HG03432 (cell line): ENCODE measurements at regions not wholly inside any gene's neighbourhood (a gene's known extent, or its start where the extent isn't known, plus 50 kb on each side); places are given as distances from the start of the nearest gene placed in this dataset.
"Not testable (repeated sequence)": the region's sequence is repeated elsewhere in the genome, so short reads cannot be mapped to it uniquely, and the experiment has no call there.

ENCODE experiments used
- ATAC-seq: cut with Tn5 transposase; IDR thresholded peaks from one replicate; pipeline ENCODE4 v1.9.1; 2021; ENCODE audit warnings: mild to moderate bottlenecking, moderate library complexity; ENCODE audit not compliant: unreplicated experiment

DNA sequence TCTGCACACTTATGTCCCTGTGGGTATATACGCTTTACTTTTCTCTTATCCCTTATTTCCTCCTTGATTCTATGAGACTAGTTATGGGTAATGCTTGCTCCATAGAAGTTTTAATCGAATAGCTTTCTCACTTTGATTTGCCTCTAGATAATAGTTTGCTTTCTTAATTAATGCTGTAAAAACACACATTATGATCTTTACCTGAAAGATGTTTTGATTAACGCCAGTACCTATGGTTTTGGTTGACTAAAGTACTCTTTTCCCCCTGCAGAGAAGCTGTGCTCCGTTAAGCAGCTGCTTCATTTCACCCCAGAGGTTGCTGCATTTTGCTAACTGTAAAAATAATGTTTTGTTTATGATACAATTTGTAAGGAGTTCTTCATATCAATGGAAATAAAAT, 362.3 kb downstream of the FLRT2 start:
- ATAC-seq, result no peak

GRCh38 chr14:85883966-85884365, 354.0 kb downstream of the FLRT2 start:
- no peak for ATAC-seq

DNA sequence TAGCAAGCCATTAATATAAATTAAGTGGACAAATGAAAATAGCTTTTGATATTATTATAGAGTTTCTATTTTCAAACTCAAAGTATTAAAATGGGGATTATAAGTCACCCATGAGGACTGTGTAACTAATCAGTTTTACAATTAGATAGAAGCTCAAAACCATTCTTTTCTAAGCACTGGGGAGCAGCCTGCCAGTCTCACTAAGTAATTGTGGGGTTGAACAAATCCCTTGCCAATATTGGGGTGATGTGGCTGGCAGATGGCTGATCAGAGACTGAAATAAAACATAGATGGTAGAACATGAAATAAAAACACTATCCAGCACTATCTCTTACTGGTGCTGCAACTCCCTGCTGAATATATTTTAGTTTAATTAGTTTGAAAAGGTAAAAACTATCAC, 353.2 kb downstream of the FLRT2 start:
- no peak for ATAC-seq

DNA sequence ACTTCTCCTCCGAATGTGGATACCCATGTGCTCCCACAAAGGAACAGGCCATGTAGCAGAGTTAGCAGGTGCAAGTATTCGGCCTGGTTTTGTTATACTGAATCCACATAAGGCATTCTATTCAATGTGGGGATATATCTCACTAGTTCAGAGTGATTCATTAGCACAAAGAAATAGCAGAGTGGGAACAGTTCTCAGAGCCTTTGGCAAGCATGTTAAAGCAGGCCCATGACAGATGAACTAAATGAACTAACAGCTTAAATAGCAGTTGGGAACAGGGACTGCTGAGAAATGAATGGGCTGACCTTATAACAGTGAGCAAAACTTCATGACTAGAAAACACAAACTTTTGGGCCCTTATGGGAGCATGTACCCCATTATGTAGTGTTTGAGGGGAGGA, 352.0 kb downstream of the FLRT2 start:
- no peak for ATAC-seq

DNA sequence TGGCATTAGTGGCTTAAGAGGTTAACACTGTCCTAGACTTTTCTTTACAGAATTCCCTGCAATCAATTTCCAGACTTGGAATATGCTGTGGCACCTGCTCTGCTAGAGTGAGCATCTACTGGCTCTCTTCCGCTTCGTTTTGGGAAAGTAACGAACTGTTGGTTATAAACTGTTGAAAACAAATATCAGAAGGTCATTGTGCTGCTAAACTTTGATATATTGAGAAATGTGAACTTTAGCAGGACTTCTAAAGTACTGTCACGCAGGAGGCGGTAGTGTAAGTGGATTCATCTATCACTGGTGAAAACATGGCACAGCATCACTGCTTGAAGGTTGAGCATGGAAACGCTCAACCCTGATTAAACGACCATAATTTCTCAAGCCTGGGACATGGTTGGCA, 348.9 kb downstream of the FLRT2 start:
- ATAC-seq, result no peak

- no peak for ATAC-seq
Measured at GRCh38 chr14:85873006-85873405, 343.1 kb downstream of the FLRT2 start.

- no peak for ATAC-seq
Measured at GRCh38 chr14:85867450-85867849, 337.5 kb downstream of the FLRT2 start.

DNA sequence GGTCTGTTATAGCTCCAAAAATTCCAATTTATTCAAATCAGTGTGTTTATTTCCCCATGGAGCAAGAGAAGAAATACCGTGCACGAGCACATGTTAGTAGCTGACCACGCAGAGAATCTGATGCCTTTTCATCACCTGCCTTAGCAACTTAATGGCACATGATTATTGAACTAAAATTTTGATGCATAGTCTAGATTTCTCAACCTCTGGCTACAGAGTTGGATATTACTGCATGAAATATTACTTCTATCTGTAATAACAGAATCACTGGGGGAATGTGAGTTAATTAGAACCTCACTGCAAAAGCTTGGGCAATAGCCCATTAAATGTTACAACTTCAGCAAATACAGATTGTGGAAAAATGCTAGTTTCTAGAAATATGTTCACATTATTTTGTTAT, 335.8 kb downstream of the FLRT2 start:
- ATAC-seq, result no peak

DNA sequence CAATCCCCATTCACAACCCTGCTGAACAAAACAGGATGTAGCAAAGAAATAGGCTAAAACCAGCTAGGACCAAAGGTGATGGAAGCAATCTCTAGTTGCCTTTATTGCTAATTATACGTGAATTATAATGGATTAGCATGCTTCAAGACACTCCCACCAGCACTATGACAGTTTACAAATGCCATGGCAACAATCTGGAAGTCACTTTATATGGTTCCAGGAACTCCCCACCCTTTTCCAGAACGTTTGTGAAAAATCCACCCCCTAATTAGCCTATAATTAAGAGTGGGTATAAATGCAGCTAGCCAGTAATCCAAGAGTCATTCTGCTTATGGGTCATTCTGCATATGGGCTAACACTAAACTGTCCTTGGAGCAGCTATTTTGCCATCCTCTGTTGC, 328.7 kb downstream of the FLRT2 start:
- no peak for ATAC-seq

- no peak for ATAC-seq
Measured at GRCh38 chr14:85856430-85856829, 326.5 kb downstream of the FLRT2 start.

- no peak for ATAC-seq
Measured at GRCh38 chr14:85853996-85854526, 324.1 kb downstream of the FLRT2 start.

GRCh38 chr14:85852906-85853305, 323.0 kb downstream of the FLRT2 start:
- no peak for ATAC-seq

DNA sequence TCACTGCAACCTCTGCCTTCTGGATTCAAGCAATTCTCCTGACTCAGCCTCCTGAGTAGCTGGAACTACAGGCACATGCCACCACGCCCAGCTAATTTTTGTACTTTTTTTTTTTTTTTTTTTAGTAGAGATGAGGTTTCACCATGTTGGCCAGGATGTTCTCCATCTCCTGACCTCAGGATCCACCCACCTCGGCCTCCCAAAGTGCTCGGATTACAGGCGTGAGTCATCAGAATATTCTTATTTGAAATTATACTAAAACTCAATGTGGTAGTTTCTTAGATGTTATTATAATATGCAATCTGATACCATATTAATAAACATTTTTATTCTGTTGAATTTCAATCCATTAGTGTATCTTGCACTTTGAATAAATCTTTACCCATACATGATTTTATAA, 322.2 kb downstream of the FLRT2 start:
- not testable (repeated sequence) for ATAC-seq

DNA sequence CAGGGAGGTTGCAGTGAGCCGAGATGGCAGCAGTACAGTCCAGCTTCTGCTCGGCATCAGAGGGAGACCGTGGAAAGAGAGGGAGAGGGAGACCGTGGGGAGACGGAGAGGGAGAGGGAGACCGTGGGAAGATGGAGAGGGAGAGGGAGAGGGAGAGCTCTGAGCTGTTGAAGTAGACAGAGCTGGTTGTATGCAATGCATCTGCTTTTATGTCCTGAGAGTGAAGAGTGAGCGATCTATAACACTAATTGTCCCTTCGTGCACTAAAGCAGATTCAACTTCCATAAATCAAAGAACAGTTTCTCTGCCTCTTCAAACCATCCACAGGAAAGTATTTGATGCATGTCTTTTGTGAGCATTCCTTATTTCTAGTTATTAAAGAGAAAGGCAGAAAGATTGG, 300.6 kb downstream of the FLRT2 start:
- ATAC-seq, result not testable (repeated sequence)

DNA sequence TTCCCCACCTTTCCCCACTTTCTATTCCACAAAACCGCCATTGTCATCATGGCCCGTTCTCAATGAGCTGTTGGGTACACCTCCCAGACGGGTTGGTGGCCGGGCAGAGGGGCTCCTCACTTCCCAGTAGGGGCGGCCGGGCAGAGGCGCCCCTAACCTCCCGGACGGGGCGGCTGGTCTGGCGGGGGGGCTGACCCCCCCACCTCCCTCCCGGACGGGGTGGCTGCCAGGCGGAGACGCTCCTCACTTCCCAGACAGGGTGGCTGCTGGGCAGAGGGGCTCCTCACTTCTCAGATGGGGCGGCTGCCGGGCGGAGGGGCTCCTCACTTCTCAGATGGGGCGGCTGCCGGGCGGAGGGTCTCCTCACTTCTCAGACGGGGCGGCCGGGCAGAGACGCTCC, 299.7 kb downstream of the FLRT2 start:
- ATAC-seq, result not testable (repeated sequence)

GRCh38 chr14:85824526-85824925, 294.6 kb downstream of the FLRT2 start:
- no peak for ATAC-seq

DNA sequence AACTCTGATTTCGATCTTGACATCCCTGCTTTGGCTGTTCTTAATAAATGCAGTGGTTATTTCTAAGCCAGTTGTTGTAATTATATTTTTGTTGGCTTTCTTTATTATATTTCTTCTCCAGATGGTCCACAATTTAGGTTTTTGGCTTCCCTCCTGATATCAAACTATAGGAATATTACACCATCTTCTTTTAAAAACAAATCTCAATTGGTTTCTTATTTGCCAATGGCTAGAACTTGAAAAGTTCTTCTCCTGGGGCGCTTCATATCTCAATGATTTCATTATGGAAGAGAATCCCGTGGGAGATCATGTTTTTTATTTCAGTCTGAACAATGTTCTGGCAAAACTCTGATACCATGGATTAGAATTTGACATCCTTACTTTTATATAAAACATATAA, 292.3 kb downstream of the FLRT2 start:
- ATAC-seq, result no peak

- no peak for ATAC-seq
Measured at GRCh38 chr14:85817430-85817829, 287.5 kb downstream of the FLRT2 start.

DNA sequence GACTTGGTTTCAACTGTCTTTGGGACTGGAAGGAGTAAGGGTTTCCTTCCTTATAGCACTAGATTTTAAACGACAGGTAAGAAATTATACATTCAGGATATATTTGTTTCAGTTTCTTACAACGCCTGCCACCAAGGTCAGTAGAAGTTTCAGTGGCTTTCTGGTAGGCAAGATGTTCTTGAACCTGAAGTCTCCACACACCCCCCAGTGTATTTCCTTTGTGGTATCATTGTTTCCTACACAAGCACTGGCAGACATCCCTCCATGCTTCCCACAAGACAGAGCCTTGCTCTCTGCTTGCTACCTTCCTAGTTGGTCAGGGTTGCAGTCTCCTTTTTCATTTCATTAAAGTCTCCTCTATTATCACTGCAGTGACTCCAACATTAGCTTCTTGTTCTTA, 283.1 kb downstream of the FLRT2 start:
- ATAC-seq, result no peak

DNA sequence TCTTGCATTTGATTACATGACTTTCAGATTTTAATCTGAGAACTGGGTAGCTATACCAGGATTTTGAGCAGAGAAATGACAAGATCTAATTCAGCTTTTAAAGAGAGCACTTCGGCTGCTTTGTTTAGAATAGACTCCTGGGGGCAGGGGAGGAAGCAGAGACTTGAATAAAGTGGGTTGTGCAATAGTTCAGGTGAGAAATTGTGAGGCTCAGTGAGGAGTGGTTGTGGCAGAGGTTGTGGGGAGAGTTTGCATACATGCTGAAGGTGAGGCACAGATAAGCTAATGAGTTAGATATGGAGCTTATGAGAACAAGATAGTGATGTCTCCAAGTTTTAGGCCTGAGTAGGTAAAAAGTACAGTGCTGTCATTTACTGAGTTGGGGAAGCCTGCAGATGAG, 281.4 kb downstream of the FLRT2 start:
- no peak for ATAC-seq

DNA sequence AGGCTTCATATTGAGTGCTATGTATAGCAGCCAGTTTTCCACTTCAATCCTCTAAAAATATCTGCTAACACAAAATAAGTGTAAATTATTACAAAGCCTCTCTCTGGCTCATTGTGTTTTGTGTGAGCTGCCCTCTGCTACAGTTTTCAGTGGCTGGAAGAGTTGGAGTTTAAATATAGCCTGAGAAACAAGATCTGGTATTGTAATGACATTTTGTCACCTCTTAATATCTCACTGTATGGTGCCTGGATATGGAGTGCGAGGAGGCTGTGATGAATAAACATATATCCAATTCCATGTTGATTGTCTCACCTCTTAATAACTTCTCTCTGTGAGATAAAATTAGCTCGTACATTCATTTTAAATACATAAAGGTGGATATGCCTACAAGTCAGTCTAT, 269.7 kb downstream of the FLRT2 start:
- no peak for ATAC-seq

GRCh38 chr14:85798856-85799255, 268.9 kb downstream of the FLRT2 start:
- no peak for ATAC-seq

DNA sequence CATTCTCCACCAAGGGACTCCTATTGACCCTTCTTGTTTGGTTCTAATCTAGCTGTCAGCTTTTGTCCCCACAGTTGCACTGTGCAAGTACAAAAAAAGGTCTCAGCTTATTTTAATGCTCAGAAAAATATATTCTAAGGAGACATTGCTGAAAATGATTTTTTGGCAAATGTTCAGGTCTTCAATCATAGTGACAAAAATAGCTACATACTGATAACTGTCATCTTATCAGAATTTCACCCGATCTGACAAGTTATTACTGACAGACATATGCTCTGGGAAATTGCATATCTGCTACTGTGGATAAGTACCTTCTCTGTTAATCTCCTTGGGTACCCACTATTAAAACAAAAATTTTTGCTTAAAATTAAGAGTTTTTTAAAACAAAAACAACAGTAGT, 263.6 kb downstream of the FLRT2 start:
- ATAC-seq, result no peak

DNA sequence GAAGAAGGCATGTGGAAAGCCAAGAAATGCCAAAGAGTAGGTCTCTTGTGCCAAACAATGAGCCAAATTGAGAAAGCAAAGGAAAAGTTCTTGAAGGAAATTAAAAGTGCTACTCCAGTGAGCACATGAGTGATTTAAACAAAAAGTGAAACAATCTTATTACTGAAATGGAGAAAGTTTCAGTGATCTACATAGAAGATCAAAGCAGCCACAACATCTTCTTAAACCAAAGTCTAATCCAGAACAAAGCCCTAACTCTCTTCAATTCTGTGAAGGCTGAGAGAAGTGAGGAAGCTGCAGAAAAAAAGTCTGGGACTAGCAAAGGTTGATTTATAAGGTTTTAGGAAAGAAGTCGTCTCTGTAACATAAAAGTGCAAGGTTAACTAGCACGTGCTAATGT, 259.6 kb downstream of the FLRT2 start:
- ATAC-seq, result no peak
